ENCODE measurements at regions not wholly inside any gene's neighbourhood (a gene's known extent, or its start where the extent isn't known, plus 50 kb on each side); places are given as distances from the start of the nearest gene placed in this dataset.

- Histone ChIP-seq H3K4me3 (no peak overlapping the region), H3K27ac (no peak overlapping the region), H3K9me3 (no peaks in the 10 kb centered on the region), H3K36me3 (no peaks in the 10 kb centered on the region), H3K4me1 (no peaks in the 10 kb centered on the region), H3K27me3 (no peaks in the 10 kb centered on the region)
- intact Hi-C loops (cut with DNase I), result no loop called here
- DNase-seq, result no peak
- FAIRE-seq, result no peak
- TF ChIP-seq CTCF (IDR thresholded peaks at IDR 0.05), result no peak
- ATAC-seq, result no peak
Observed at GRCh38 chr2:21763501-21763900, 639.7 kb downstream of the TDRD15 start.

- no peak for ATAC-seq
Observed at GRCh38 chr2:21770787-21771186, 647.0 kb downstream of the TDRD15 start.

GRCh38 chr2:21772624-21773023 is 648.9 kb downstream of the TDRD15 start:
- 47 to 62% methylated on average over 1 of the region's 1 CpG for WGBS, 2 donors
- Histone ChIP-seq H3K4me3 (no peak overlapping the region), H3K27me3 (no peaks in the 10 kb centered on the region), H3K9me3 (no peaks in the 10 kb centered on the region), H3K36me3 (no peaks in the 10 kb centered on the region), H3K27ac (no peak overlapping the region), H3K4me1 (no peaks in the 10 kb centered on the region)
- ATAC-seq (no peak), FAIRE-seq (no peak), DNase-seq (no peak)
- no peak for TF ChIP-seq CTCF (IDR thresholded peaks at IDR 0.05)
- intact Hi-C loops (cut with DNase I), result no loop called here

More at GRCh38 chr2:21770787-21771186, 647.0 kb downstream of the TDRD15 start:
- Histone ChIP-seq H3K4me1 (no peaks in the 10 kb centered on the region), H3K27me3 (no peaks in the 10 kb centered on the region), H3K4me3 (no peak overlapping the region), H3K9me3 (no peaks in the 10 kb centered on the region), H3K36me3 (no peaks in the 10 kb centered on the region), H3K27ac (no peak overlapping the region)
- no peak for FAIRE-seq
- DNase-seq, result no peak
- WGBS, 2 donors, result 68 to 86% methylated on average over 1 of the region's 1 CpG
- no peak for TF ChIP-seq CTCF (IDR thresholded peaks at IDR 0.05)
- intact Hi-C loops (cut with DNase I), result no loop called here

GRCh38 chr2:21773168-21773567 is 649.4 kb downstream of the TDRD15 start:
- intact Hi-C loops (cut with DNase I), result no loop called here

More at GRCh38 chr2:21773168-21773567, 649.4 kb downstream of the TDRD15 start:
- H3K4me3 ChIP-seq, result no peak overlapping the region
- H3K27me3 ChIP-seq, result no peaks in the 10 kb centered on the region
- H3K36me3 ChIP-seq, result no peaks in the 10 kb centered on the region
- H3K27ac ChIP-seq, result no peak overlapping the region
- ATAC-seq (no peak), DNase-seq (no peak), FAIRE-seq (no peak)
- H3K9me3 ChIP-seq, result no peaks in the 10 kb centered on the region
- TF ChIP-seq CTCF (IDR thresholded peaks at IDR 0.05), result no peak
- H3K4me1 ChIP-seq, result no peaks in the 10 kb centered on the region

All from pancreas (tissue), 10 donors.